Lower leg skin (tissue), 3 donors: ENCODE measurements at regions not wholly inside any gene's neighbourhood (a gene's known extent, or its start where the extent isn't known, plus 50 kb on each side); places are given as distances from the start of the nearest gene placed in this dataset.

Source experiments
- POLR2A ChIP-seq, 2 donors: fragments of 450-650 bp; IDR thresholded peaks; one replicate each; pipeline ENCODE4 v1.6.1; 2016 to 2017; ENCODE audit warnings: antibody characterized with exemption in 2 of 2, mild to moderate bottlenecking in 1 of 2, moderate library complexity in 1 of 2
- TF ChIP-seq, protein P1 (sequence below), 3 donors: fragments of 450-650 bp; IDR thresholded peaks; one replicate each; pipeline ENCODE4 v1.5.1; 2016; ENCODE audit warnings: antibody characterized with exemption in 3 of 3, mild to moderate bottlenecking in 3 of 3, moderate library complexity in 2 of 3

DNA sequence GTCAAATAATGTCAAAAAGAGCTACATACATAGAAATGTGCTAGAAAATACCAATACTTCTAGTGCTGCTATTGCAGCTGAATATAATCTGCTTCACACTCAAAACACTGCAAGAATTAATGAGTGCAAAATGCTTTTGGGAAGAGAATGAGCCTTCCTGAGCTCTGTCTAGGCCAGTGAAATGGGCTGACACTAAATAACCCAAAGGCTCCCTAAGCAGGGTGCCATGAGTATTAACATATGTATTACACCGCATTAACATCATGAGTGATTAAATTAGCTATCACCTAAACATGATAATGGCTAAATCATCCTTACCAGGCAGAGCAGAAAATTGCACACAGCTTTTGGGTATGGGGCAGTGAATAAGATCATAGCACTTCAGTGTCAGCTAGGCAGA is 806.3 kb upstream of the NECTIN3 start:
- TF ChIP-seq, protein P1, sequence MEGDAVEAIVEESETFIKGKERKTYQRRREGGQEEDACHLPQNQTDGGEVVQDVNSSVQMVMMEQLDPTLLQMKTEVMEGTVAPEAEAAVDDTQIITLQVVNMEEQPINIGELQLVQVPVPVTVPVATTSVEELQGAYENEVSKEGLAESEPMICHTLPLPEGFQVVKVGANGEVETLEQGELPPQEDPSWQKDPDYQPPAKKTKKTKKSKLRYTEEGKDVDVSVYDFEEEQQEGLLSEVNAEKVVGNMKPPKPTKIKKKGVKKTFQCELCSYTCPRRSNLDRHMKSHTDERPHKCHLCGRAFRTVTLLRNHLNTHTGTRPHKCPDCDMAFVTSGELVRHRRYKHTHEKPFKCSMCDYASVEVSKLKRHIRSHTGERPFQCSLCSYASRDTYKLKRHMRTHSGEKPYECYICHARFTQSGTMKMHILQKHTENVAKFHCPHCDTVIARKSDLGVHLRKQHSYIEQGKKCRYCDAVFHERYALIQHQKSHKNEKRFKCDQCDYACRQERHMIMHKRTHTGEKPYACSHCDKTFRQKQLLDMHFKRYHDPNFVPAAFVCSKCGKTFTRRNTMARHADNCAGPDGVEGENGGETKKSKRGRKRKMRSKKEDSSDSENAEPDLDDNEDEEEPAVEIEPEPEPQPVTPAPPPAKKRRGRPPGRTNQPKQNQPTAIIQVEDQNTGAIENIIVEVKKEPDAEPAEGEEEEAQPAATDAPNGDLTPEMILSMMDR (IDR thresholded peaks at IDR 0.05) = no peak
- no peak for TF ChIP-seq POLR2A (IDR thresholded peaks at IDR 0.05)
